Stimulated activated naive CD8-positive, alpha-beta T cell treated with anti-CD3 and anti-CD28 coated beads, Interleukin-15, Interleukin-2, amounts not matched to agents 100 U/mL and 50 U/mL, for 24 hours (primary cell): ENCODE measurements at regions not wholly inside any gene's neighbourhood (a gene's known extent, or its start where the extent isn't known, plus 50 kb on each side); places are given as distances from the start of the nearest gene placed in this dataset.

ENCODE experiments used
- ATAC-seq: fragments of 150-1000 bp; cut with Tn5 transposase; one replicate; pipeline ENCODE4 v1.10.0; 2021
- DNase-seq: peaks from one replicate; pipeline ENCODE4 v3.0.0; 2021

DNA sequence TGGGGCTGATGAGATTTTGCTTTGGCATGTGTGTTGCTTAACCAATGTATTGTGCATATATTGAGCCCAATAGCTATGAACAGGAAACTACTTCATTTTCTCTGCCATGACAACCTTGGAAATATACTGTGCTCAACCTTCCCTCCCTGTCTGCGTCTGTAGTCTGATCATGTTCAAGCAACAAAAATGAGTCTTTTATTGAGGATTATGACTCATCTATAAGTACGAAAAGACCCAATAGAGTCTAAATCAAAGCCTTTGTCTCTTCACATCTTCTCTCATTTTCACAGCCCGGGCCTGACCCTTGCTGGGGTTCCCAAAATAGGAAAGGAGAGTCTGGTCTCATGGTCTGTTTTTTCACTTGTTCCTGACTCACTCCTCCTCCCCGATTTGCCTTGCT lies 158.2 kb downstream of the CAND1 start:
- ATAC-seq = no peak
- DNase-seq = no peak

DNA sequence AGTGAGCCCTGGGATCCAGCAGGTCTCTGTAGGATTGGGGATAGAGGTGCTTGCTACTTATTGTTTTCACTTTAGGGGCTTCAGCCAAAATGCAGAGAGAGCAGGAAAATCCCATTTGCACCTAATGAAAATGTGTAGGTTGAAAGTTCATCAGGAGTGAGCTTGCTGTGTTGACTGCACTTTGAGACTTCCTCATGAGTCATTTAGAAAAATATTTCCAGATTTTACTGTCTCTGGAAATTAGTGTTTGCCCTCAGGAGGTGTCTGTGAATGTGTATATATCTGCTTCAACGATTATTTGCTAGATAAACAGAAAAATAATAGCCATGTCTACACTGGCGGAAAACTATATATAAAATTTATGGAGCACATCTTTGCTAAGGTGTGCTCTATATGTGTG lies 159.3 kb downstream of the CAND1 start:
- no peak for DNase-seq
- ATAC-seq = no peak

DNA sequence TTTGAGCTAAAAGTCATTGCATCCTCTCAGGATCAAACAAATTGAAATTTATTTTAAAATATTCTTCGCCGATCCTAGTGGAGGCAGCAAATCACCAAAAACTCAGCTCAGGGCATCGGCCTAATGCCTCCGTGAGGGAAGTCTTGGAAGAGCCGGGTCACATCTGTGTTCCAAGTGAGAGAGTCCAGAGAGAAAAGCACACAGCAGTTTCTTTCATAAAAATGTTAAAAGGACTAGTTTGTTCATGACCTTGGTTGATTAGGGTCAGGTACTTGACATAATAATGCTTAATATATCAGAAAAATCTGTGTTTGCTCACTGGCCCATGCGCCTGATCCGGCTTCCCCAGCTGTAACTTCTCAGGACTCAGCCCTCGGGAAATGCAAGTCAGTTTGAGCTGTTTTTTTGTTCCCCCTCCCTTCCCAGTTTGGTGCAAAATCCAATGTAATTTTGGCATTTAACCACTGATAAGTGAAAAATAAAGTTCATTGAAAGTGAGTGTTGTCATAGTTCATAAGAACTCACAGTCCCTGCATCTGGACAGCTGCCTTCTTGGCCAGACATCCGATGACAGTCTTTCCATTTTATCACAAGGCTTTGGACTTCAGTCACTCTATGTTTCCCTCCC lies 161.7 kb downstream of the CAND1 start:
- DNase-seq = no peak

DNA sequence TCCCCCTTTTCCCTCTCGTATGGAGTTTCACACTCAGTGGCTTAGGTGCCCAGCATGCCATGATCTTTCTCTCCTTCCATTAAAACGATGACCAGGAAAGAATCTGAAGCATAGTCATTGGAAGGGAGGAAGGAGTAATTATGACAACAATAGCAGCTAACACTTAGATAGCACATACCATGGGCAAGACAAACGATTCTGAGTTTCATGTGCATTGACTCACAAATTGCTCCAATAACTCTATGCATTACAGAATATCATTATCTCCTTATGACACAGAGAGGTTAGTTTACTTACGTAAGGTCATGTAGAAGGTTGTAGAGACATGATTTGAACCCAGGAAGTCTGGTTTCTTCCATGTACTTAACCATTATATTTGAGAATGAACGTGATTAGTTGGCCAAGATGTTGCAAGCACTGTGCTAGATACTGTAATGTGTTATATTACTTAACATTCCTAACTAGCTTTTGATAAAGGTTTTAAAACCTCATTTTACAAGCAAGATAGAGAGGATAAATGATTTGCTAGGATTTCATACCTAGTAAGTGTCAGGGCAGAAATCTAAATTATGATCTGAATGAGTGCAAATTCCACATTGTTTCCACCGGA lies 162.4 kb downstream of the CAND1 start:
- ATAC-seq (no peak), DNase-seq (no peak)

More for the DNA sequence above, 161.7 kb downstream of the CAND1 start:
- no peak for ATAC-seq

GRCh38 chr12:67433385-67434175 lies 164.4 kb downstream of the CAND1 start:
- DNase-seq = no peak
- peak; percentile 36 for ATAC-seq

DNA sequence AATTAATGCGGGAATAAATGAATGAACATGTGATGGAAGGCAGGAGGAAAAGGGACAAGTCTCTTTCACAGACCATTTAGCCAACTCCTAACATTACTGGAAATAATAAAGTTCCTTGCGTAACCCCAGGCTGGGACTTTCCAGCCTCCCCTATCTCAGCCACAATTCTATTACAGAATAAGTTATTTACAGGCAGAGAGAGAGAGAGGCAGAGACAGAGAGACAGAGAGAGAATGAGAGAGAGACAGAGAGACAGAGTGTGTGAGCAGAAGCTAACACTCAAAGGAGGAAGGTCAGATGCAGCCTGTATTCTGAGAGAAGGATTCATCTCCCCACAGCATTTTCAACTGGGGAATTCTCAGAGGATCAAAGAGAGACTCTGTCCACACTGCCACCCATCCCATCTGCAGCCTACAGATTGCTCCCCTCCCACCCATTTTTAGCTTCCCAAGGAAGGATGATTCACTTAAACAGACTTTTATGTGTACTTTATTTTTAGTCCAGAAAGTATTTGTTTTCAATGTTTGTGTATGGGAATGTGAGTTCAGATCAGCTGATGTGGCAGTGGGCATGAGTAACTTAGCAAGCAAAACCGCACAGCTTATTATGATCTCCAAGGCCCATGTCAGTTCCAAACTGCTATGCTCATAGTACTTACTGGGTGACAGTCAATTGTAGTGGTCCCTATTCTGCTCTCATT lies 165.7 kb downstream of the CAND1 start:
- DNase-seq = no peak
- ATAC-seq = no peak

GRCh38 chr12:67436230-67436629 lies 167.1 kb downstream of the CAND1 start:
- ATAC-seq = no peak
- no peak for DNase-seq

GRCh38 chr12:67437011-67437410 lies 167.9 kb downstream of the CAND1 start:
- DNase-seq (no peak), ATAC-seq (no peak)

GRCh38 chr12:67439611-67440010 lies 170.5 kb downstream of the CAND1 start:
- DNase-seq (no peak), ATAC-seq (no peak)

DNA sequence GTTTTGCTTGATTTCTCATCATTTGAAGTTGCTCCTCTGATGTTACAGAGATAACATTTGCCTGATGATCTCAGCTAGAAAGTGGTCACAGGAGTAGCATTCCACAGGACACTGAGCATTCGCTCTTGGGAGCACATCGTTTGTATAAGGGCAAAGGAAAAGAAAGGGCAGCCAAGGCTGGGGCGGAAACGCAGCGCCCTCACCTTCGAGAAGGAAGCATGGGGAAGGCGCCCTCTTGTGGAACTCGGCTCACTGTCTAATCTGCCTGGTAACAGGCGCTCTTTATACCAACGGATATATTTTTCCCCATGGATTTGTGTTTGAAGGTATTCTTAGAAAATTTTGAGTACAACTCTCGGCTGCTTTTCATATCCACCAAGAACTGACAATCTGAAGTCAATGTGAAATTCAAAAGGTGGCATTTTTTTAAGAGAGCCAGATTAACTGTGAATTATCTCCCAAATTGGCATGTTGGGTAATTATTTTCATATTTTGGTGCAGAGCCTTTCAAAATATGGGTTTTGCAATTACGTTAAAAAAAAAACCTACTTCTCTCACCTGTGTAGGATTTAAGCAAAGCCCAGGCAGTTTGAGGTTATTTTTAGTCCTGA lies 172.7 kb downstream of the CAND1 start:
- ATAC-seq (peak; percentile 81), DNase-seq (peak; percentile 81)

- ATAC-seq (no peak), DNase-seq (no peak)
Observed at GRCh38 chr12:67442347-67442841, 173.2 kb downstream of the CAND1 start.

- no peak for ATAC-seq
- DNase-seq = no peak
Observed at GRCh38 chr12:67442896-67443295, 173.7 kb downstream of the CAND1 start.

GRCh38 chr12:67444542-67444941 lies 175.4 kb downstream of the CAND1 start:
- no peak for ATAC-seq
- no peak for DNase-seq

DNA sequence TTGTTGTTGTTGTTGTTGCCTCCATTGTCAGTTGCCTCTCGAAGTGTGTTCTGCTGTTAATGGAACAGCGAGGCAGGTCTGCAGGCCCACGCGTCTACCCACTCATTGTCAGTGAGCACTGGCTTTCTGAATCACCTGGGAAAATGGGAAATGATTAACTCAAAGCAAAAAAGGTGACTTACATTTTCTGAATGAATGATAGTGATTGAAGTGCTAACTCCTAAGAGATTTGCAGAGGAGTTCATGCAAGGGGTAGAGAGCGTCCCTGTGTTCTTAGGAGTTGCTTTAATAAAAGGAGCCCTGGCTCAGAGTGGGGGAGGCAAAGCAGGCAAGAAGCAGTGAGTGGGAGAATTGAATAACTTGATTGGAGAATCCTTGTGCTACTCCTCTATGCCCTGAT lies 177.6 kb downstream of the CAND1 start:
- DNase-seq (no peak), ATAC-seq (no peak)

DNA sequence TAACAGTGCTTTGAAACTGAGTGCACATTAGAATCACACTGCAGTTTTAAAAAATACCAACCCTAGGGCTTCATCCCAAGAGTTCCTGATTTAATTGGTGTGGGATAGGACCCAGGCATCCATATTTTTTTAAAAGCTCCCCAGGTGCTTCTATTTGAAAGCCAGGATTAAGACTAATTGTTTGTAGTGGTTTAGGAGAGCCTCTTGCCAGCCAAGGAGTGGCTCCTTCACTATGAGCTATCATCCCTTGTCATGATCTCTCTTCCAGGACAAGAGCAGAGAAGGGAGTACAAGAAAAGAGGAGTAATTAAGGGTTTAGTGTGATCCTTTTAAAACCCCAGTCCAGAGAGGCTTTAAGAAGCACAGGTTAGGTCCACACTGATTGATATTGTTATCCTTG lies 178.0 kb downstream of the CAND1 start:
- ATAC-seq (no peak), DNase-seq (no peak)

- DNase-seq (no peak), ATAC-seq (peak; percentile 76)
Observed at GRCh38 chr12:67449591-67450052, 180.5 kb downstream of the CAND1 start.

- no peak for DNase-seq
- no peak for ATAC-seq
Observed at GRCh38 chr12:67450441-67450840, 181.3 kb downstream of the CAND1 start.

DNA sequence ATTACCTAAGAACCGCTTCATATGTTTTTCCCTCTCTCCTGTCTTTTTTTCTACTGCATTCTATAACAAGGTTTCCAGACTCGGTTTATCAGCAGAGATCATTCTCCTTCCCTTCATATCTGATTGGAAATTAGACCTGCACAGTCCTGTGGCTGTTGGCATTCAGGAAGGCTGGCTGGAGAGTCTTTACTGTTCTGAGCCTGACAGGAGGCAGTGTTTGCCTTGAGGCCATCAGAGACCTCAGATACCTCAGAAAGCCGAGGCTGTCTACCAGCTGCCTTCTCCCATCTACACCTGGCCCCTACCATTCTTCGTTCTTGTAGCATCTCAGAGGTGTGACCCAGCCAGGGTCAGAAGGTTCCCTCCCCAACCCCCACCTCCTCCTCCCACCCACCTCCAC lies 182.0 kb downstream of the CAND1 start:
- ATAC-seq = no peak

DNA sequence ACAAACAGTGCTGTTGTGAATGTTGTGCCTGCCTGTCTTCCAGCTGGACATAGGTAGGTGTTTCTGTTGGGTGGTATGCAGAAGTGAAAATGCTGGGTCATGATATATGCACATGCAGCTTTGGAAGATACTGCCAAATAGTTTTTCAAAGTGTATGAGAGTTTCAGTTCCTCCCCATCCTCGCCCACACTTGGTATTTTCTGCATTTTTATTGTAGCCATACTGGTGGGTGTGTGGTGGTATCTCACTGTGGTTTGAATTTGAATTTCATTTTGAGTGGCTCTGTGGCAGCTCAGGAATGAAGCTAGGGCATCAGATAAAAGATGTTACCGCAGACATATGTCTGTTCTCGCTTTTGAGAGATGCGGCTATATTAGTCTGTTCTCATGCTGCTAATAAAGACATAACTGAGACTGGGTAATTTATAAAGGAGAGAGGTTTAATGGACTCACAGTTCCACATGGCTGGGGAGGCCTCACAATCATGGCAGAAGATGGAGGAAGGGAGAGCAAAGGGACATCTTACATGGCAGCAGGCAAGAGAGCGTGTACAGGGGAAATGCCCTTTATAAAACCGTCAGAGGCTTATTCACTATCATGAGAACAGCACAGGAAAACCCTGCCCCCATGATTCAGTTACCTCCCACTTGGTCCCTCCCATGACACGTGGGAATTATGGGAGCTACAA lies 183.1 kb downstream of the CAND1 start:
- ATAC-seq (peak; percentile 75), DNase-seq (peak; percentile 24)

More for the DNA sequence above, 182.0 kb downstream of the CAND1 start:
- DNase-seq = no peak

DNA sequence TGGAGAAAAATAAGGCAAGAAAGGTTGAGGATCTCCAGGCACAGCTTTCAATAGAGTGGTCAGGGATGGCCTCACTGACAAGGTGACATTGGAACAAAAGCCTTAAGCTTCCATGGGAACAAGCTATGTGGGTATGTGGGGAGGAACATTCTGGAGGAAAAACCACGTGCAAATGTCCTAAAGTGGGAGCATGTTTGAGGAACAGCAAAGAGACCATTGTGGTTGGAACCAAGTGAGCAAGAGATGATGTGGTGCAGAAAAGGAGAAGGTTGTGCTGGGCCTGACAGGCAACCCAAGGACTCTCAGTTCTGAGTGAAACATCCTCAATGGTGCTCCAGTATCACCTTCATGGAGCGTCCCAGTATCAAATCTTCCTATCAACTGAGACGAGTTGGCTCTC lies 184.0 kb downstream of the CAND1 start:
- DNase-seq (no peak), ATAC-seq (no peak)

- no peak for DNase-seq
- no peak for ATAC-seq
Observed at GRCh38 chr12:67455236-67455635, 186.1 kb downstream of the CAND1 start.
